Erythroblast (primary cell): ENCODE measurements at regions not wholly inside any gene's neighbourhood (a gene's known extent, or its start where the extent isn't known, plus 50 kb on each side); places are given as distances from the start of the nearest gene placed in this dataset.

Source experiments
- GATA1 ChIP-seq: IDR thresholded peaks from 2 replicates; pipeline ENCODE4 v1.6.1; 2011; ENCODE audit warnings: low read depth, mild to moderate bottlenecking, control low read depth, low read length, moderate library complexity
- POLR2A ChIP-seq: IDR thresholded peaks from 2 replicates; pipeline ENCODE4 v1.6.1; 2011; ENCODE audit warnings: mild to moderate bottlenecking, low read length

GRCh38 chr9:6134661-6135180 is 80.9 kb upstream of the IL33 start:
- TF ChIP-seq POLR2A (no peak), GATA1 (no peak)
